ENCODE measurements at regions not wholly inside any gene's neighbourhood (a gene's known extent, or its start where the extent isn't known, plus 50 kb on each side); places are given as distances from the start of the nearest gene placed in this dataset.

GRCh38 chr3:153242896-153243295 is 80.9 kb downstream of the RAP2B start:
- TF ChIP-seq HDAC2 (IDR thresholded peaks at IDR 0.05) (no peak), PRDM15 (CRISPR knock-in tag; IDR thresholded peaks at IDR 0.05) (no peak), CTCF (IDR thresholded peaks at IDR 0.05 in 2 of 3, conservative IDR thresholded peaks at IDR 0.05 in 1 of 3; ENCODE audit: control insufficient read depth in 2 of 3, extremely low read depth in 1 of 3, insufficient read depth in 1 of 3, low read depth in 3 of 3, low read length in 3 of 3) (no peak), GATAD2B (conservative IDR thresholded peaks at IDR 0.05; ENCODE audit: low read depth) (no peak), RCOR1 (conservative IDR thresholded peaks at IDR 0.05; ENCODE audit: low read depth, low read length) (no peak), EZH2 (IDR thresholded peaks at IDR 0.05; ENCODE audit: borderline replicate concordance, control insufficient read depth, low read depth, low read length) (no peak), CREB1 (IDR thresholded peaks at IDR 0.05; ENCODE audit: low read depth) (no peak), ZBTB11 (CRISPR knock-in tag; IDR thresholded peaks at IDR 0.05) (no peak), BCL11A (IDR thresholded peaks at IDR 0.05; ENCODE audit: low read depth, low read length) (no peak), CHD4 (IDR thresholded peaks at IDR 0.05) (no peak), TARDBP (IDR thresholded peaks at IDR 0.05; ENCODE audit: borderline replicate concordance) (no peak), YY1 (IDR thresholded peaks at IDR 0.05; ENCODE audit: low read depth, low read length) (no peak)

All from GM12878 (cell line).